ENCODE measurements at regions not wholly inside any gene's neighbourhood (a gene's known extent, or its start where the extent isn't known, plus 50 kb on each side); places are given as distances from the start of the nearest gene placed in this dataset.

DNA sequence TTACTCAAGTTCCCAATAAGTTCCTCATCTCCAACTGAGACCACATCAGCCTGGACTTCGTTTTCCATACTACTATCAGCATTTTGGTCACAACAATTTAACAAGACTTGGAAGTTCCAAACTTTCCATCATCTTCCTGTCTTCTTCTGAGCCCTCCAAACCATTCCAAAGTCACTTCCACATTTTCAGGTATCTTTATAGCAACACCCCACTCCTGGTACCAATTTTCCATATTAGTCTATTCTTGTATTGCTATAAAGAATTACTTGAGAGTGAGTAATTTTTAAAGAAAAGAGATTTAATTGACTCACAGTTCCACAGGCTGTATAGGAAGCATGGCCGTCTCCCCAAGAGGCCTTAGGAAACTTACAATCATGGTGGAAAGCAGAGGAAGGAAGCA, 138.6 kb upstream of the GPRIN3 start:
- H3K4me3 ChIP-seq, result no peak overlapping the region
- H3K4me1 ChIP-seq (ENCODE audit: insufficient read depth), result no peaks in the 10 kb centered on the region
- DNase-seq, result no peak
- no peaks in the 10 kb centered on the region for H3K9me3 ChIP-seq
- intact Hi-C loops (cut with DNase I), result no loop called here
- no peaks in the 10 kb centered on the region for H3K36me3 ChIP-seq
- no peak overlapping the region for H3K27ac ChIP-seq
- H3K27me3 ChIP-seq, result no peaks in the 10 kb centered on the region
- 75 to 88% (median 82%) methylated on average over 2 of the region's 2 CpGs for WGBS, 3 donors
- TF ChIP-seq POLR2A (IDR thresholded peaks at IDR 0.05) (no peak), EP300 (IDR thresholded peaks at IDR 0.05) (no peak)
- TF ChIP-seq, protein P1, sequence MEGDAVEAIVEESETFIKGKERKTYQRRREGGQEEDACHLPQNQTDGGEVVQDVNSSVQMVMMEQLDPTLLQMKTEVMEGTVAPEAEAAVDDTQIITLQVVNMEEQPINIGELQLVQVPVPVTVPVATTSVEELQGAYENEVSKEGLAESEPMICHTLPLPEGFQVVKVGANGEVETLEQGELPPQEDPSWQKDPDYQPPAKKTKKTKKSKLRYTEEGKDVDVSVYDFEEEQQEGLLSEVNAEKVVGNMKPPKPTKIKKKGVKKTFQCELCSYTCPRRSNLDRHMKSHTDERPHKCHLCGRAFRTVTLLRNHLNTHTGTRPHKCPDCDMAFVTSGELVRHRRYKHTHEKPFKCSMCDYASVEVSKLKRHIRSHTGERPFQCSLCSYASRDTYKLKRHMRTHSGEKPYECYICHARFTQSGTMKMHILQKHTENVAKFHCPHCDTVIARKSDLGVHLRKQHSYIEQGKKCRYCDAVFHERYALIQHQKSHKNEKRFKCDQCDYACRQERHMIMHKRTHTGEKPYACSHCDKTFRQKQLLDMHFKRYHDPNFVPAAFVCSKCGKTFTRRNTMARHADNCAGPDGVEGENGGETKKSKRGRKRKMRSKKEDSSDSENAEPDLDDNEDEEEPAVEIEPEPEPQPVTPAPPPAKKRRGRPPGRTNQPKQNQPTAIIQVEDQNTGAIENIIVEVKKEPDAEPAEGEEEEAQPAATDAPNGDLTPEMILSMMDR (IDR thresholded peaks at IDR 0.05), result no peak

DNA sequence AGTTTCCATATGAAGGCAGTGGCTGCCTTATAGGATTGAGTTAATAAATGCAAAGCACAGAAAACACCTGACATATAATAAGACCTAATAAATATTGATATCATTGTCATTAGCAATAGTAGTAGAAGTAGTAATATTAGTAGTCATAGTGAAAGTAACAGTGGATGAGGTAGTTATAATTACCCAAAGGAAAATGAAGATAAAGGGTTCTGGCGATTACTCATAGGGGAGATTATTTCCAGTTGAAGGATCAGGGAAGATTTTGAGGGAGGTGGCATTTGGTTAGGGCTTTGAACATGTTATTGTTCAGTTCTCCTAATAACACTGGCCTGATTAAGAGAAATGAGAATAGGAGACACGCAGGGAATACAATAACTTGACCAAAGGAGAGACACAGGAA, 131.9 kb upstream of the GPRIN3 start:
- 83 to 90% (median 86%) methylated on average over 2 of the region's 2 CpGs for WGBS, 3 donors
- no peak overlapping the region for H3K27ac ChIP-seq
- intact Hi-C loops (cut with DNase I), result no loop called here
- no peak for TF ChIP-seq EP300 (IDR thresholded peaks at IDR 0.05)
- TF ChIP-seq, protein P1 (IDR thresholded peaks at IDR 0.05), result no peak
- TF ChIP-seq POLR2A (IDR thresholded peaks at IDR 0.05), result no peak
- no peaks in the 10 kb centered on the region for H3K4me1 ChIP-seq (ENCODE audit: insufficient read depth)
- H3K9me3 ChIP-seq, result no peaks in the 10 kb centered on the region
- DNase-seq, result no peak
- H3K27me3 ChIP-seq, result no peaks in the 10 kb centered on the region
- no peaks in the 10 kb centered on the region for H3K36me3 ChIP-seq
- H3K4me3 ChIP-seq, result no peak overlapping the region

DNA sequence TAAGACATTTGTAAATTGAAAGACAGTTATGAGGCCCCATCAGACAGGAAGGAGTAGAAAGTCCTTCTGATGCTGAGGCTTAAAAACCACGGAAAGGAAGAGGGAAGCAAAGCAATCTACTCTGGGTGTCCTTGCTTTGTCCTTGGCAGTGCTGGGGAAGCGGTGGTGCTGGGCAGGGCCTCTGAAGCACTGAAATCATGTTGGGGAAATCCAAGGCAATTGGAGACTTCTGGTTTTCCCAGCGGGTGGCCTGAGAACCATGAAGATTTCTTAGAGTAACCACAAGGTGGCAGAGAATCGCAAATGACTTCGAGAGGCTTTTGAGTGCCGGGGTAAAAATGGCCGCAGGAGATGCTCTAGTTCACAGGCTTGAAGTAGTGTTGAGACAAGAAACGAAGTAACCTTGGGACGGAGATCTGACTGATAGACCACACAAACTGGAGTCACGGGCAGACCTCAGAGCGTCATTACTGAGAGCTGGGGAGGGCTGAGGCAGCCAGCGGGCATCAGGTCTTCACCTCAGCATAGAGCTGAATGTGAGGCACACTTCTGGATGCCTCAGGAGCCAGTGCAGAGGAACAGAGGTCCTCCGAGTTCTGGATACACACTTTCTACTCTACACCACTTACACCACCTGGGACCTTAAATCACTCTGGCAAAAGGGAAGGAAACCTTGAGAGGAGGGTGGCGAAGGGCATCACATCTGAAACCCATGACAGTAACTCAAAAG, 130.7 kb upstream of the GPRIN3 start:
- DNase-seq, result no peak
- Histone ChIP-seq H3K4me1 (ENCODE audit: insufficient read depth) (no peaks in the 10 kb centered on the region), H3K9me3 (no peaks in the 10 kb centered on the region), H3K27ac (no peak overlapping the region), H3K4me3 (no peak overlapping the region), H3K27me3 (no peaks in the 10 kb centered on the region), H3K36me3 (no peaks in the 10 kb centered on the region)
- TF ChIP-seq EP300 (IDR thresholded peaks at IDR 0.05) (no peak), POLR2A (IDR thresholded peaks at IDR 0.05) (no peak)
- TF ChIP-seq, protein P1 (IDR thresholded peaks at IDR 0.05), result no peak
- WGBS, 3 donors, result 76 to 84% (median 79%) methylated on average over 14 of the region's 14 CpGs
- intact Hi-C loops (cut with DNase I), result no loop called here

DNA sequence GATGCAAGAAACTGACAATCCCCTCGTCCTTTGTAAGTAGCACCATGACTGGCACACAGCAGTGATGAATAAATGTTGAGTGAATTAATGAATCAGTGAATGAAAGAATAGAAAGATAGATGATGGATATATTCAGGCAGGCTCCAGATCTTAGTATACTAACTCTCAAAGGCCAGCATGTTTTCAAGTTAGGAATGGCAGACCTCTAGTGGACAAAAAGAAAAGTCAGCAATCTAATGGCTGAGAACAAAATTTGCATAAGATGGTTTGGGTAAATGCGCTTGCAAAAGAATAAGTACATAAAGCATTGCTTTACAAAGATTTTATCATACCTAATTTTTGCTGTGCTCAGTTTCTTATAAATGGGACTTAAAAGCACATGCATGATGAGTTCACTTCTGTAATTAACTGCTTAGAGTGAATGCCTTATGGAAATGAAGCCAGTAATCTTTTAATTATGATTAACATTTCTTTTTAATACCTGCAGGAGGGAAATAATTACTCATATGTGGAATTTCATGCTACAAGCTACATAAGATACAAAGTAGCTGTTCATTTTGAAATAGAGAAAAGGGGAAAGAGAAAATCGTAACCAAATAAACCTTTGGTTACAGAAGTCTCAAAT, 126.9 kb upstream of the GPRIN3 start:
- intact Hi-C loops (cut with DNase I), result loop anchor here in 3 of 4 donors (2.0 to 5.0 kb wide), 2 partner anchors 207 to 208 kb away; no protein-coding TSS in a partner anchor
- Histone ChIP-seq H3K27ac (no peak overlapping the region), H3K4me1 (ENCODE audit: insufficient read depth) (no peaks in the 10 kb centered on the region), H3K27me3 (no peaks in the 10 kb centered on the region), H3K36me3 (no peaks in the 10 kb centered on the region), H3K4me3 (no peak overlapping the region), H3K9me3 (no peaks in the 10 kb centered on the region)
- WGBS, 3 donors, result 44 to 58% (median 45%) methylated on average over 3 of the region's 3 CpGs
- no peak for DNase-seq
- TF ChIP-seq, protein P1 (IDR thresholded peaks at IDR 0.05), result peak in 2 of 3 donors; percentile 43 to 70
- TF ChIP-seq POLR2A (IDR thresholded peaks at IDR 0.05), result no peak

All from ovary (tissue), 7 donors.